Central memory CD8-positive, alpha-beta T cell (primary cell): ENCODE measurements at regions not wholly inside any gene's neighbourhood (a gene's known extent, or its start where the extent isn't known, plus 50 kb on each side); places are given as distances from the start of the nearest gene placed in this dataset.
"Not testable (repeated sequence)": the region's sequence is repeated elsewhere in the genome, so short reads cannot be mapped to it uniquely, and the experiment has no call there.

Experiments used
- ATAC-seq: fragments of 150-1000 bp; cut with Tn5 transposase; replicated peaks from 2 replicates; pipeline ENCODE4 v1.10.0; 2022; ENCODE audit warnings: mild to moderate bottlenecking, moderate FRiP score, moderate number of reproducible peaks; ENCODE audit not compliant: poor library complexity, severe bottlenecking; ENCODE audit errors: extremely low read depth
- DNase-seq, 2 donors: peaks; one replicate each; pipeline ENCODE4 v3.0.0; 2021; ENCODE audit warnings: low spot score in 2 of 2
- H3K27ac Mint-ChIP-seq: one replicate; pipeline ENCODE4 v1.8.0; 2022; ENCODE audit warnings: low read depth, mild to moderate bottlenecking, moderate library complexity, mixed read lengths
- H3K27me3 Mint-ChIP-seq: one replicate; pipeline ENCODE4 v1.8.0; 2022; ENCODE audit warnings: mixed read lengths
- H3K36me3 Mint-ChIP-seq: one replicate; pipeline ENCODE4 v1.8.0; 2022; ENCODE audit warnings: mild to moderate bottlenecking, moderate library complexity, mixed read lengths; ENCODE audit not compliant: insufficient read depth
- H3K4me1 Mint-ChIP-seq: one replicate; pipeline ENCODE4 v1.8.0; 2022; ENCODE audit warnings: mixed read lengths
- H3K4me3 Mint-ChIP-seq: one replicate; pipeline ENCODE4 v1.8.0; 2022; ENCODE audit warnings: mild to moderate bottlenecking, moderate library complexity, mixed read lengths
- H3K9me3 Mint-ChIP-seq: one replicate; pipeline ENCODE4 v1.8.0; 2022; ENCODE audit warnings: mixed read lengths

- H3K27ac Mint-ChIP-seq, result no peak overlapping the region
- H3K27me3 Mint-ChIP-seq, result no peaks in the 10 kb centered on the region
- peaks cover 9% of the 10 kb centered on the region for H3K9me3 Mint-ChIP-seq
- no peak overlapping the region for H3K4me3 Mint-ChIP-seq
- no peaks in the 10 kb centered on the region for H3K36me3 Mint-ChIP-seq
- H3K4me1 Mint-ChIP-seq, result no peaks in the 10 kb centered on the region
- DNase-seq (no peak), ATAC-seq (no peak)
Observed at GRCh38 chr14:86761611-86762010, 1231.4 kb downstream of the GALC start.

GRCh38 chr14:86756521-86757190 is 1226.7 kb downstream of the FLRT2 start:
- Mint-ChIP-seq H3K27ac (no peak overlapping the region), H3K4me3 (no peak overlapping the region), H3K4me1 (no peaks in the 10 kb centered on the region), H3K36me3 (no peaks in the 10 kb centered on the region), H3K9me3 (peaks cover 9% of the 10 kb centered on the region), H3K27me3 (no peaks in the 10 kb centered on the region)
- DNase-seq, result no peak
- no peak for ATAC-seq

- H3K4me1 Mint-ChIP-seq, ATAC-seq, DNase-seq, H3K27ac Mint-ChIP-seq, H3K36me3 Mint-ChIP-seq, H3K27me3 Mint-ChIP-seq, H3K4me3 Mint-ChIP-seq: not testable (repeated sequence)
- H3K9me3 Mint-ChIP-seq, result peaks cover 39% of the 10 kb centered on the region
Observed at GRCh38 chr14:86750488-86750887, 1220.5 kb downstream of the FLRT2 start.

GRCh38 chr14:86739761-86740160 is 1209.8 kb downstream of the FLRT2 start:
- Mint-ChIP-seq H3K9me3 (peaks cover 19% of the 10 kb centered on the region), H3K4me3 (no peak overlapping the region), H3K27me3 (no peaks in the 10 kb centered on the region), H3K27ac (no peak overlapping the region), H3K36me3 (no peaks in the 10 kb centered on the region), H3K4me1 (no peaks in the 10 kb centered on the region)
- DNase-seq (no peak), ATAC-seq (no peak)

- not testable (repeated sequence) for H3K36me3 Mint-ChIP-seq, H3K9me3 Mint-ChIP-seq, H3K27me3 Mint-ChIP-seq, DNase-seq, ATAC-seq, H3K27ac Mint-ChIP-seq, H3K4me1 Mint-ChIP-seq, H3K4me3 Mint-ChIP-seq
Observed at GRCh38 chr14:86731427-86731826, 1201.5 kb downstream of the FLRT2 start.

- ATAC-seq (no peak), DNase-seq (no peak)
- no peaks in the 10 kb centered on the region for H3K4me1 Mint-ChIP-seq
- H3K27ac Mint-ChIP-seq, result no peak overlapping the region
- H3K9me3 Mint-ChIP-seq, result peaks cover 32% of the 10 kb centered on the region
- no peak overlapping the region for H3K4me3 Mint-ChIP-seq
- no peaks in the 10 kb centered on the region for H3K36me3 Mint-ChIP-seq
- H3K27me3 Mint-ChIP-seq, result no peaks in the 10 kb centered on the region
Observed at GRCh38 chr14:86723254-86723624, 1193.3 kb downstream of the FLRT2 start.

GRCh38 chr14:86722612-86723253 is 1192.8 kb downstream of the FLRT2 start:
- no peaks in the 10 kb centered on the region for H3K27me3 Mint-ChIP-seq
- H3K36me3 Mint-ChIP-seq, result no peaks in the 10 kb centered on the region
- DNase-seq (no peak), ATAC-seq (no peak)
- H3K27ac Mint-ChIP-seq, result no peak overlapping the region
- H3K4me3 Mint-ChIP-seq, result no peak overlapping the region
- peaks cover 35% of the 10 kb centered on the region for H3K9me3 Mint-ChIP-seq
- H3K4me1 Mint-ChIP-seq, result no peaks in the 10 kb centered on the region

- ATAC-seq (no peak), DNase-seq (no peak)
- no peaks in the 10 kb centered on the region for H3K27me3 Mint-ChIP-seq
- H3K4me1 Mint-ChIP-seq, result no peaks in the 10 kb centered on the region
- H3K4me3 Mint-ChIP-seq, result no peak overlapping the region
- peaks cover 19% of the 10 kb centered on the region for H3K9me3 Mint-ChIP-seq
- H3K27ac Mint-ChIP-seq, result no peak overlapping the region
- H3K36me3 Mint-ChIP-seq, result no peaks in the 10 kb centered on the region
Observed at GRCh38 chr14:86714575-86714974, 1184.6 kb downstream of the FLRT2 start.

- H3K36me3 Mint-ChIP-seq, result no peaks in the 10 kb centered on the region
- H3K27ac Mint-ChIP-seq, result no peak overlapping the region
- no peak for ATAC-seq
Observed at GRCh38 chr14:86714153-86714552, 1184.2 kb downstream of the FLRT2 start.

GRCh38 chr14:86712727-86713126 is 1182.8 kb downstream of the FLRT2 start:
- no peaks in the 10 kb centered on the region for H3K36me3 Mint-ChIP-seq
- H3K27me3 Mint-ChIP-seq, result no peaks in the 10 kb centered on the region
- no peaks in the 10 kb centered on the region for H3K4me1 Mint-ChIP-seq
- H3K4me3 Mint-ChIP-seq, result no peak overlapping the region
- DNase-seq (no peak), ATAC-seq (no peak)
- H3K27ac Mint-ChIP-seq, result no peak overlapping the region
- peaks cover 13% of the 10 kb centered on the region for H3K9me3 Mint-ChIP-seq

More at GRCh38 chr14:86714153-86714552, 1184.2 kb downstream of the FLRT2 start:
- no peak for DNase-seq
- no peaks in the 10 kb centered on the region for H3K4me1 Mint-ChIP-seq
- H3K4me3 Mint-ChIP-seq, result no peak overlapping the region
- H3K9me3 Mint-ChIP-seq, result peaks cover 17% of the 10 kb centered on the region
- no peaks in the 10 kb centered on the region for H3K27me3 Mint-ChIP-seq

- H3K36me3 Mint-ChIP-seq, result no peaks in the 10 kb centered on the region
- ATAC-seq, result no peak
- no peak overlapping the region for H3K4me3 Mint-ChIP-seq
- no peak for DNase-seq
- H3K4me1 Mint-ChIP-seq, result no peaks in the 10 kb centered on the region
- H3K9me3 Mint-ChIP-seq, result peaks cover 13% of the 10 kb centered on the region
- no peaks in the 10 kb centered on the region for H3K27me3 Mint-ChIP-seq
- no peak overlapping the region for H3K27ac Mint-ChIP-seq
Observed at GRCh38 chr14:86712176-86712575, 1182.2 kb downstream of the FLRT2 start.

- ATAC-seq (no peak), DNase-seq (no peak)
- Mint-ChIP-seq H3K27ac (no peak overlapping the region), H3K27me3 (no peaks in the 10 kb centered on the region), H3K4me1 (no peaks in the 10 kb centered on the region), H3K36me3 (no peaks in the 10 kb centered on the region), H3K9me3 (peaks cover 25% of the 10 kb centered on the region), H3K4me3 (no peak overlapping the region)
Observed at GRCh38 chr14:86708846-86709339, 1178.9 kb downstream of the FLRT2 start.

- Mint-ChIP-seq H3K27ac (no peak overlapping the region), H3K27me3 (no peaks in the 10 kb centered on the region), H3K9me3 (peaks cover 19% of the 10 kb centered on the region), H3K36me3 (no peaks in the 10 kb centered on the region), H3K4me1 (no peaks in the 10 kb centered on the region), H3K4me3 (no peak overlapping the region)
- DNase-seq (no peak), ATAC-seq (no peak)
Observed at GRCh38 chr14:86707071-86707470, 1177.1 kb downstream of the FLRT2 start.
